Adrenal gland (tissue), 9 donors: ENCODE measurements at regions not wholly inside any gene's neighbourhood (a gene's known extent, or its start where the extent isn't known, plus 50 kb on each side); places are given as distances from the start of the nearest gene placed in this dataset.

ENCODE experiments used
- DNase-seq, 7 donors: peaks; one replicate each; pipeline ENCODE4 v3.0.0-alpha.2; 2019 to 2020
- H3K27ac ChIP-seq, 5 donors: fragments of 200-600 bp; sonication (generic) in 4 of 5; 1 replicate in 3 of 5; 2 replicates in 2 of 5; pipeline versions ENCODE4 v1.5.1 to v1.8.0; 2016 to 2020; ENCODE audit warnings: mild to moderate bottlenecking in 1 of 5
- H3K27me3 ChIP-seq: fragments of 200-600 bp; 2 replicates; pipeline ENCODE4 v1.8.0; 2021
- H3K36me3 ChIP-seq, 2 donors: fragments of 200-600 bp; replicated peaks in 1 of 2; 1 replicate in 1 of 2; 2 replicates in 1 of 2; pipeline versions ENCODE4 v1.5.1 to v1.8.0; 2018 to 2022
- H3K4me1 ChIP-seq, 2 donors: fragments of 200-600 bp; replicated peaks in 1 of 2; 1 replicate in 1 of 2; 2 replicates in 1 of 2; pipeline versions ENCODE4 v1.5.1 to v1.8.0; 2018 to 2021
- H3K4me3 ChIP-seq, 4 donors: fragments of 200-600 bp; sonication (generic) in 3 of 4; one replicate each; pipeline ENCODE4 v1.5.1; 2016 to 2018
- H3K9me3 ChIP-seq, 3 donors: fragments of 200-600 bp; sonication (generic) in 1 of 3; replicated peaks in 1 of 3; 1 replicate in 2 of 3; 2 replicates in 1 of 3; pipeline versions ENCODE4 v1.5.1 to v1.8.0; 2016 to 2021
- CTCF ChIP-seq, 6 experiments: fragments of 450-650 bp in 4 of 6; fragments of 200-600 bp in 2 of 6; sonication (generic) in 1 of 6; IDR thresholded peaks; 1 replicate in 5 of 6; 2 replicates in 1 of 6; pipeline versions ENCODE4 v1.5.1 to v1.8.0; 2016 to 2021; ENCODE audit warnings: antibody characterized with exemption in 6 of 6, mild to moderate bottlenecking in 2 of 6, moderate library complexity in 1 of 6
- POLR2A ChIP-seq, 2 donors: fragments of 450-650 bp; IDR thresholded peaks; one replicate each; pipeline ENCODE4 v1.6.1; 2017; ENCODE audit warnings: antibody characterized with exemption in 2 of 2, mild to moderate bottlenecking in 2 of 2, moderate library complexity in 1 of 2
- WGBS, 4 donors: extraction: QIAGEN DNeasy Blood & Tissue Kit in 2 of 4; methylation state at CpG; one replicate each; pipeline versions ENCODE4 v1.1.5 to v1.1.7; 2013 to 2017; 5-methylcytosine and 5-hydroxymethylcytosine counted together
- intact Hi-C, 2 donors: fragments of 100-400 bp; cut with DNase I; formaldehyde crosslinking; loops; one replicate each; pipeline versions ENCODE4 v1.14.1 to v1.15.0; 2022 to 2023
- donor health status: healthy with polysubstance abuse.
- donor health status: Bipolar disorder and iron deficiency.
- donor health status: DM: yes; HTN: yes; CAD: no.
- donor health status: DM: no; HTN: no; CAD: no.
- donor health status: DM: no; HTN: no; CAD: no.

- intact Hi-C loops, result no loop called here
- TF ChIP-seq POLR2A (IDR thresholded peaks at IDR 0.05), result no peak
- no peak for TF ChIP-seq CTCF (IDR thresholded peaks at IDR 0.05)
- Histone ChIP-seq H3K9me3 (peaks cover 0 to 4% (median 0%) of the 10 kb centered on the region in 3 donors), H3K27ac (no peak overlapping the region), H3K4me3 (no peak overlapping the region), H3K4me1 (no peaks in the 10 kb centered on the region), H3K36me3 (no peaks in the 10 kb centered on the region), H3K27me3 (no peaks in the 10 kb centered on the region)
- no peak for DNase-seq
Measured at GRCh38 chr18:34549367-34549766, 160.7 kb upstream of the DTNA start.

DNA sequence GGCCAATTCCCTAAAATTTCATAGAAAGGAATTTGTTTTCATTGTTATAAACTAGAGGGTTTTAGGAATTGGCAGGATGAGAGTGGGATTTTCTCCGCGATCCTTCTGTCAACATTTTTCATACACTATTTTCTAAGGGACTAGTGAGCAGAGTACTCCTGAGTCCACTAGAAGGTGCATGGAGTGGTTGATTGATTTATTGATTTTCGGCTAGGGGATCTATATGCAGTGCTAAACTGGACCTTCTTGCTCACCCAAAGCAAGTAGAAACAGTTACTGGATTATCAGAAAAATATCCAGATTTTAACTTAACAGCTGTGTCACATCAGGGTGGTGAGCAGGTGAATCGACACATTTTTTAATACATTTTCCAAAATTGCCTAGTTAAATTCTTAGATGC is 159.9 kb upstream of the DTNA start:
- Histone ChIP-seq H3K27ac (no peak overlapping the region), H3K4me3 (no peak overlapping the region), H3K36me3 (no peaks in the 10 kb centered on the region), H3K9me3 (peaks cover 0 to 4% (median 0%) of the 10 kb centered on the region in 3 donors), H3K4me1 (no peaks in the 10 kb centered on the region), H3K27me3 (no peaks in the 10 kb centered on the region)
- 86 to 91% (median 88%) methylated on average over 4 of the region's 4 CpGs for WGBS, 4 donors
- intact Hi-C loops, result no loop called here
- TF ChIP-seq POLR2A (IDR thresholded peaks at IDR 0.05), result no peak
- DNase-seq, result no peak

GRCh38 chr18:34550902-34551301 is 159.2 kb upstream of the DTNA start:
- H3K4me1 ChIP-seq, result no peaks in the 10 kb centered on the region
- no peaks in the 10 kb centered on the region for H3K27me3 ChIP-seq
- no peaks in the 10 kb centered on the region for H3K36me3 ChIP-seq
- H3K27ac ChIP-seq, result no peak overlapping the region
- peaks cover 0 to 4% (median 0%) of the 10 kb centered on the region in 3 donors for H3K9me3 ChIP-seq
- intact Hi-C loops, result no loop called here
- 64 to 79% (median 71%) methylated on average over 1 of the region's 1 CpG for WGBS, 4 donors
- DNase-seq, result no peak
- H3K4me3 ChIP-seq, result no peak overlapping the region
- TF ChIP-seq CTCF (IDR thresholded peaks at IDR 0.05), result no peak
- no peak for TF ChIP-seq POLR2A (IDR thresholded peaks at IDR 0.05)

- H3K9me3 ChIP-seq, result peaks cover 0 to 4% (median 0%) of the 10 kb centered on the region in 3 donors
- no peak for TF ChIP-seq CTCF (IDR thresholded peaks at IDR 0.05)
- no peak for TF ChIP-seq POLR2A (IDR thresholded peaks at IDR 0.05)
- no peaks in the 10 kb centered on the region for H3K36me3 ChIP-seq
- H3K27me3 ChIP-seq, result no peaks in the 10 kb centered on the region
- H3K4me1 ChIP-seq, result no peaks in the 10 kb centered on the region
- H3K27ac ChIP-seq, result no peak overlapping the region
- H3K4me3 ChIP-seq, result no peak overlapping the region
- 67 to 75% (median 72%) methylated on average over 2 of the region's 2 CpGs for WGBS, 4 donors
- peak in 1 of 7 donors; percentile 2 for DNase-seq
- intact Hi-C loops, result no loop called here
Measured at GRCh38 chr18:34551824-34552223, 158.3 kb upstream of the DTNA start.

- 63 to 73% (median 68%) methylated on average over 6 of the region's 6 CpGs for WGBS, 4 donors
- intact Hi-C loops, result no loop called here
- no peak overlapping the region for H3K27ac ChIP-seq
Measured at GRCh38 chr18:34562252-34562870, 147.7 kb upstream of the DTNA start.

More at GRCh38 chr18:34562252-34562870, 147.7 kb upstream of the DTNA start:
- no peak for DNase-seq
- Histone ChIP-seq H3K36me3 (no peaks in the 10 kb centered on the region), H3K4me3 (no peak overlapping the region), H3K27me3 (no peaks in the 10 kb centered on the region), H3K9me3 (no peaks in the 10 kb centered on the region), H3K4me1 (no peaks in the 10 kb centered on the region)
- no peak for TF ChIP-seq CTCF (IDR thresholded peaks at IDR 0.05)
- no peak for TF ChIP-seq POLR2A (IDR thresholded peaks at IDR 0.05)
